ENCODE measurements at regions not wholly inside any gene's neighbourhood (a gene's known extent, or its start where the extent isn't known, plus 50 kb on each side); places are given as distances from the start of the nearest gene placed in this dataset.

DNA sequence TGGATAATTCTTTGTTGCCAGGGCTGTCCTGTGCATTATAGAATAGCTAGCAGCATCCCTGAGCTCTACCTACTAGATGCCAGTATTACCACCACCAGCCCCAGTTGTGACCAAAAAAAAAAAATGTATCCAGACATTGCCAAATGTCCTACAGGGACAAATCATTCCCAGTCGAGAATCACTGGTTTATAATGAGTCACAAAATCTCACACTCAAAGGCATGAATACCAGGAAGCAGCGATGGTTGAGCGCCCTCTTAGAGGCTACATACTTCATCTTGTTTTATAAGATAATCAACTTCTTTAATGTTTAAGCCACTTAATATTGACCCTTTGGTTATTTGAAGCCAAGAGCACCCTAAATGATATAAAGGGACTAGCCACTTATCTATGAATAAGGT is 297.3 kb downstream of the DHX15 start:
- DNase-seq (ENCODE audit: low read depth) = no peak

DNA sequence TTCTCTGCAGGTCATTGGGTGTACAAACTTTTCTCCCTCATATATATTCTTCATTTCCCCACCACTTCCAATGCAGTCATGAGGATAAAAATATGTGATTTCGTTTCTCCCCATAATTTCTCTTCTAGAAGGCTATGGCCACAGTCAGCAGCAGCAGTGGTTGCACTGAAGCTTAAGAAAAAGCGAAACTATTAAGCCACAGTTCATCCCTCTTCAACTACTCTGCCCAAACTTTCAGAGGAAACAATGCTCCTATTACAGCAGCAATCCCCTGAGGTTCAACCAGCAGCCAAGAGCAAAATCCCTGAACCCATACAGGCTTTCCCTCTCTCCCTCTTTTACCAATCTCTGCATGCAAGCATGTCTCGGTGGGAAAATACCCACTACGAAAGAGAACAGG is 298.6 kb downstream of the DHX15 start:
- DNase-seq (ENCODE audit: low read depth) = no peak

DNA sequence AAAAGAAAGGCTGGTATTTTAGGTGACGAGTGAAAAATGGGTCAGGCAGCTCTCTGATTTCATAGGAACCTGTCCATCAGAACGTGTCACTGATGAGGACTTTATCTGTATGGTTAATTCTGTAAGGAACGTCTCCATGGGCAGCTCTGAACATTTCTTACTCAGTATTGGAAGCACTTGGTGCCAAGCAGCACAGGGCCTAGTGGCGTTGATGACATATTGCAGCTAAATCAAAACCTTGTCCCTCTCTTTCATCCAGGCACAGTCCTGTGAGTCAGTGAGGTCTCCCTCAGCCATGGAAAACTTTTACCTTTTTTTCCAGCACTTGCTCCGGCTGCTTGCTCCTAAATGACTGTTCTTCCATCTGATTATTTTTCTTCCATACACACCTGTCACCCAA is 301.9 kb downstream of the DHX15 start:
- DNase-seq (ENCODE audit: low read depth) = no peak

DNA sequence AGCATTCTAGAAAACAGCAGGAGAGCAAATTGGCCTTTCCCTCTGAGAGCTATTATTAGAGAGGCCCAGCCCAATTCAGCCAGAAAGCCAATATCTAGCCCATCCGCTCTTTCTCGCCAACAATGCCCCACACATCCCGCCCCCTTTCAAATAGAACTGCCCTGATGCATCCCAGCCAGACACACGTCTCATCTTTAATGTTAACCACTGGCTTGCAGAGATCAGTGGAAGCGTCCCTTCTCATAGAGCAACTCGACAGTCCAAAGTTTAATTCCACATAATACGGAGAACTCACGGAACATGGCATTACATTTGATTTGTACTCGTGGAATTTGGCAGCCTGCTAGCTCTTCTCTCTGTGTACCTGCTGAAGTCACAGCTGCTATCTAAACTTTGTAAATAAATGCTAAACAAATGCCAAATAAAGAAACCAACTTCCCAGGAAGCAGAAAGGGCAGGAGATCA is 304.4 kb downstream of the DHX15 start:
- DNase-seq (ENCODE audit: low read depth) = no peak

DNA sequence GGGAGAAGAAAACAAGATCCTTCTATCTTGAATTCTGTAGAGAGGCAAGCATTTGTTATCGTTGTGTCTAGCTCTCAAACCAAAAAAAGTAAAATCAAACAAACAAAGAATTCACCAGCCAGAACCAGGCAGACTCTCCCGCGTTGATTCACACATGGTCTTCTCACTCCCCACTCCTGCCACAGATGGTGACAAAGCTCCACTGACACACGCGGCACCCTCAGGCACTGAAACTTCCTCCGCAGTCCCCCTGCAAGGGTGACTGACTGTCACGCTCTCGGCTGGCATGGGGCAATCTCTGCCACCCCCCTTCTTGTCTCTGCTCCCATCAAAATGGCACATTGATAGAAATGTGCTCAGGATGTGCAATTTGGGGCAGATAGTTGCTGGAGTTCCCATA is 304.9 kb downstream of the DHX15 start:
- DNase-seq (ENCODE audit: low read depth) = no peak

DNA sequence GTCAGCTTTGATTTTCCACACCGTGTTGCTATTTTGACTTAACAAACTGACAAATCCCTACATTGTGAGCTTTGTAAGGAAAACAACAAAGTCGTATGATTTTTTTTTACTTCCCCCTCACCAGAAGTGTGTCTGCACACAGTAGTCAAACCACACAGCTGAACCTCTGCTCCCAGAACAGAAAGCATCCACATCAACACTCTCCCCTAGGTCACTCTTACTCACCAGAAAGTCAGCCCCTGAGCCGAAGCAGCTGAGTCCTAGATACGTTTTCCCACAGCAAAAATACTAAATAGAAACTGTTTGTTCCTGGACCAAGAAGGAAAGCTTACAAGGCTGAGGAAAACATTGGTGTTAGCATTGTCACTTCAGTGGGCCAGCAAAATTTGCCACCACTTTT is 305.7 kb downstream of the DHX15 start:
- DNase-seq (ENCODE audit: low read depth) = peak; percentile 28

DNA sequence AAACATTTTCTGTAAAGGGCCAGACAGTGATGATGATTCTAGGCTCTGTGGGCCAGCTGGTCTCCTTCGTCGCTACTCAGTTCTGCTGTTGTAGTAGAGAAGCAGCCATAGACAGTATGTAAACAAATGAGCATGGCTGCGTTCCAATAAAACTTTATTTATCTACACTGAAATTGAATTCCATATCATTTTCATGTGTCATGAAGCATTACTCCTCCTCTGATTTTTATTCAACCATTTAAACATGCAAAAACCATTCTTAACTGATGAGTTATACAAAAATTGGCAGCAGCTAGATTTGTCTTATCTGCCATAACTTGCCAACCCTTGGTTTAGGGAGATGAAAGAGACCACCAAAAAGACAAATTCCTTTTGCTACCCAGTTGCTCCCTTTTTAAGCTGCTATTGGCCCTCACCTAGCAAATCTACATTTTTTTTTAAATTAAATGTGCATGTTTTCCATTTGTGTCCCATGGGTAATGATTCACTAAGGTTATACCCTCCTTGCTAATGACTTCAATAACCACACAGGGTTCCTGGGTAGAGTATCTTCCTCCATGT is 309.9 kb downstream of the DHX15 start:
- DNase-seq (ENCODE audit: low read depth) = peak; percentile 33

DNA sequence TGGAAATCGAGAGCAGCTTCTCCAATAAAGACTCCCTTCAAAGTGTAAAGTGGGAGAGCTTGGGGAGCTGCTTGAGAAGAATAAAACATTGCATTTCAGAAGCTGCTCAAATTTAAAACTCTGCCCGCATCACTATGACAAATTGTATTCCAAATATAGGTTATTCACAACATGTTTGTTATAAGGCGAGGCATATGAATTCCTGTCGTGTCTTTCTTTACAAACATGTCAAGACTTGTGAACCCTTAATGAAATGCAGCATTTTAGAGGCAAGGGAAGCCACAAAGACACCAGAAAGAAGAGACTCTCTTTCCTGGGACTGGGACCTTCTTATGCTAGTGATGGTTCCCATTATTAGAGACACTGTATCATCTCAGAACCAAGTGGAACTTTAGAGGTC is 311.2 kb downstream of the DHX15 start:
- no peak for DNase-seq (ENCODE audit: low read depth)

DNA sequence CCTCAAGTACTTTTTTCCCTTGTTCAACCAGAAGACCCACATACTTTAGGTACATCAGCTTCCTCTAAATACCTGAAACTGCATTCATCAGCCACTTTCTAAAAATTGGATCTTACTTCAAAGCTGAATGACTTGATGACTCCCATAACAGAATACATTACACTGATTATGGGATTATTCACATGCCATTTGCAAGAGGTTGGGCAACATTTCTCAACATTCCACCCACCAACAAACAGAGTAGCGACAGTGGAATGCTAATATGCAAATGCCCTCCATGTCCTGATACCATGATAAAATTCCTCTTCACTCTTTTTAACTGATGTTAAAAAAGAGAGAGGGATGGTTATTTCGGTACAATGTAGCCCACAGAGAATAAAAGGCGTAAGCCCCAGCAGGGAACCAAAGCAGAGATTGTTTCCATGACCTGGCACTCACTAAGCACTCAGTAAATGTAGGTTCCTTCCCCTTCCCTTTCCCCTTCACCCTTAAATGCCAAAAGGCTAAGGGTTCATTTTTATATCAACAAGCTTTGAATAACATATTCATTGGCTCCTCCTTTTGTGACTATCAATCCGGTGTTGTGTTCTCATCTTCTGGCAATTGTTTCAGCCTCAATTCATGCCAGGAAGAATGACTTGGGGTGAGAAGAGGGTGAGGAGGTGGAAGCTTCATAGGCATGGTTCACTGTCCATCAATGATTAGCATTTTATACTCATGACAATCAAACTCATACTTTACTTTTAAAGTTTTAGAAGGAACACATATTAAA is 317.2 kb downstream of the DHX15 start:
- peak; percentile 73 for DNase-seq (ENCODE audit: low read depth)

DNA sequence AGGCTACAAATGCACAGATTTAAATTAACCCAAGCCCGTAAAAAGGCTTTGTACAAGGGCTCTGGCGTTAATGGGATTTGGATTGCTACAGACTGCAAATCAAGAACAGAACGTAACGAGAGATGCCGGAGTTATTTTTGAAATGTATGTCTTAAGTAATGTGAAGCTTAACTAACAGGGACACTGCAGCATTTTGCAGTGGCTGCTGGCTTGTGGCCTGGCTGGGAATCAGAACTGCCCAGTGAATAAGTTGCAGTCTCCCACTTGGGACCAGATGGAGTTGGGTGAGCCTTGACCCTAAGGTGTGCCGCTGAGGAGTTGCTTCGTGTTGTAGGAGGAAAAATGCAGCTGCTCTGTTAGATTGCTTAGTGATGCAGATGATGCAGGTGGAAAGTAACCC is 318.4 kb downstream of the DHX15 start:
- no peak for DNase-seq (ENCODE audit: low read depth)

DNA sequence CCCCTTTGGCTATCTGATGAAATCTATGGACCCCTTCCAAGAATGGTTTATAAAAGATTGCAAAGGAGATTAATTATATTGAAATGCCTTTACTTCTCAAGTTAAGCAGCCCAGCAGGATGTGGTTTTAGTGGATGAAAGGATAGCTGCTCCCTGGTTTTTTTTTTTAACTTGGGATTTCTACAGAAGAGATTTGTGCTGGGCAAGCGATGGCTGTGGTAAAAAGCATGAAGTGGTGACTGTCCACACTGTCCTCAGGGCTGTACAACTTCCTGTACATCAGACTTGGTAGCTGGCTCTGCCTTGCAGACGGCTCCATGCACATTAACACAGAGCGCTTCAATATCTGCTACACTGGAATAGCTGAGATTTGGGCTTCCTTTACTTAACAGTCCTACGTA is 321.7 kb downstream of the DHX15 start:
- DNase-seq (ENCODE audit: low read depth) = peak; percentile 69

DNA sequence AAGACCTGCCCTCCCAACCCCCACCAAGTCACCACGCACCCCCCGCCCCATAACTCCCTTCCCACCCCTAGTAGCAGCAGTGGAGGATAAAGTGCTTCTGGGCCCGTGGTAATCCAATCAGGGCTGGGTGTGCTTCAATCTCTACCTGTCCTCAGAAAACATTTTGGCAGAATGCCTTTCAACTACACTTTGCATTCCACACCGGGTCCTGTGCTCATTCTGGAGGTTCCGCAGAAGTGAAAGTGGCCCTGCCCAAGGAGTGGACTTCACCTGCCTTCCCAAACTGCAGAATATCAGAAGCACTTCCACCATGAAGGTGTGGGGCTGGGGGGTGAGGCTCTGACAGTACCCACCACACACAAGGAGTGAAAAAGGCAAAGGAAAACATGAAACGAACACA is 322.3 kb downstream of the DHX15 start:
- DNase-seq (ENCODE audit: low read depth) = peak; percentile 17

DNA sequence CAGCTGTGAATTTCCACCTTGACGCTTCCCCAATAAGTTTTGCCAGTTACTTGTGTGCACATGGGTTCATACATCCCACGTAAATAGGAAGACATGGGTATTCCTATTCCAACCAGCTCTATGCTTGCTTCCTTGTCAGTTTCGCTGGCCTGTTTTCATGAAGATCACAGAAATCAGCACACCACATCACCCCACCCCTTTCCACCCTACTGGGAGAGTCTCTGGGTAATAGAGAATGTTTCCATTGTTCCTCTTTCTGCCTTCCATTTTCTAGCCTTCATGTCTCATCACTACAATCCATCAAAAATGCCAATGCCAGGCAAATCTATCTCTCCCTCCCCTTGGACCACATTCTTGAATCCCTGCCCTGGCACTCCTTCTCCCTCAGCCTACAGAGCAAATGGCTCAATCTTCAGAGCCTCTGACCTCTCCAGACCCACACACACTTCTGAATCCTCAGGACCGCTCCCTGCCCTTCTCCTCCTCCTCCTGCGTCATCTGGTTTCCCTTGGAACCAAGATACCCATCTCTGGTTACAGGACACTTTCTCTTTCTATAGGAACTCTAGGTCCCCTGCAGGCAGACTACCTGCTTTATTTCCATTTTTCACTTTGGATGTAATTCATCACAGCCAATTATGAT is 323.3 kb downstream of the DHX15 start:
- no peak for DNase-seq (ENCODE audit: low read depth)

DNA sequence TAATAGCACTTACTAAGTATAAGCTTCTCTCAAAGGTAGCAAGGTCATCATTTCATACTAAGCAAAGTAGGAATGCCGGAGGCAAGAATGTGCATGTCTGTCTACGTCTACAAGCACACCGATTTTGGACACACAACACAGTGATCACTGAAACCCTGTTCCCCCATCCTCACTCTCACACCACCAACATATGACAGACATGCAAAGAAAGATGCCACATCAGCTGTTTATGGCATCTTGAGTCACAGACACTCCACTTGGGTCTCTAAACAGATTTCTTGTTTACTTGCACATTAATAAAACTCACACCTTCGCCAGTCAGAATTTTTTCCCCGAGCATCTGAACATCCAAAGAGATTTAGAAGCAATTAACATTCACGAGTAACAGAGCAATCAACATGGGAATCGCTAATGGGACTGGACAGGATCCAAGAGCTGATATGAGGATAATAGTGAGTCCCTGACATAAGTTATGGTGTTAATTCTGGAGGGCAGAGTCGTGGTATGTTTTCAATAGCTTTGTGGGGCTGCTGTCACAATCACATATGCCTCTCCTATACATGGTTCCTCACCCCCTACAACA is 324.1 kb downstream of the DHX15 start:
- DNase-seq (ENCODE audit: low read depth) = no peak

DNA sequence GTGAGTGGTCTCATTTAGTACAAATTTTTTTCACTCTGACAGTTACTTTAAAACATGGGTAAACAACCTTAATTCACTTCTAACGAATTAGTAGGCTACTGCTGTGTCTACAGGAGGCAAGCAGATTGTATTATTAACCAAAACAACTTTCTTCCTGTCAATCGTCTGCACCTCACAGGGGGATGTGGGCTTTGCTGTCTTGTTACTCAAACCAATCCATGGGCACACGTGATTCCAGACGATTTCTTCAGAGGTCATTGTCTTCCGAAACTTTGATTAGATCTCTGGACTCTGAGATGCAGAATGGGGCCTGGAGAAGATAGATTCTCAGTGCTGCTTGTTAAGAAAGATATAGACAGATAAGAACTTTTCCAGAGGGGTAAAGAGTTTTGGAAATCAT is 327.8 kb downstream of the DHX15 start:
- no peak for DNase-seq (ENCODE audit: low read depth)

DNA sequence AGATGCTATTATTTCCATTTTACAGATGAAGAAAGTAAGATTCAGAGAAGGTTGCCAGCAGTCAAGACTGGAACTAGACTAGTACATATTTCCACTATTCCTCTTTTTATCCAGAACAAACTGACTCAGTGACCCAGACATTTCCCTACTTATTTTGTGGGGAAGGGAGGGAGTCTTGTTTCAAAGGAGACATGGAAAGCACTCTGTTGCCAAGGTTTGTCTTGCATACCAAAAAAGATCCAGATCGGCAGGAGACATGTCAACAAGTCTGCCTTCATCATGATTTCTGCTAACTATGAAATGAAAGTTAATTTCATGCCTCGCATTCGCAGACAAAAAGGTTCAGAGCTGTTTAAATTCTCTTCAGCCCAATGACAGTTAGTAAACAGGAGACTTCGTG is 328.3 kb downstream of the DHX15 start:
- no peak for DNase-seq (ENCODE audit: low read depth)

DNA sequence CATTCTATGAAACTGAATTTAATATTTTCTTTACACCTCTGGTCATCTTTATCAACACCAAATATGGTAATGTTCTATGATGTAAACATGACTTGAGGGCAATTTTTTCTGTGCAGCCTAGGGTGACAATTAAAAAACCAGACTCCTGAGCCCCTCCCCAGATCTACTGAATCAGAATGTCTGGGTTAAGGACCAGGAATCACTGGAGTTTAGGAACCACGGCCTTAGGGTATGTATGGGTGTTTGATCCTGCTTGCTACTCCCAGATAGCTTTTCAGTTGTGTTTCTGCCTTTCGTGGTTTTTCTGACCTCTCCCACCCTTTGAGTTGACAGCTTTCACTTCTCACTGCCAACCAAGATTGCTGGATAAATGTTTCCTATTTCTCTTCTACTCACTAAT is 332.2 kb downstream of the DHX15 start:
- DNase-seq (ENCODE audit: low read depth) = peak; percentile 4

DNA sequence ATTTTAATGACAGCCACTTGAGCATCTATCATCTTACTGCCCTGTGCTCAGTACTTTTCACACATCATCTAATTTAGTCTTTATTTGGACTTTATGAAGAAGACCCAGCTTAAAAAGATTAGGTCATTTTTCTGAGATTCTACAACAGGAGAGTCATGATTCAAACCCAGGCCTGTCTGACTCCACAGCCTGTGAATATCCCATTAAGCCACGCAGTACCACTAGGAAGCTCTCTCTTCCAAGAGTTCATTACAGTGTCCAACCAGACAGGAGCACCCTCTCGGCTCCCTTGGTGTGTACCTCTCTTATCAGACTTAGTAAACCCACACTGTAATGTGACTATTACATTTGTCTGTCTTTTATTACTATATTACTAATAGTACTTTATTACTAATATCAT is 332.8 kb downstream of the DHX15 start:
- no peak for DNase-seq (ENCODE audit: low read depth)

DNA sequence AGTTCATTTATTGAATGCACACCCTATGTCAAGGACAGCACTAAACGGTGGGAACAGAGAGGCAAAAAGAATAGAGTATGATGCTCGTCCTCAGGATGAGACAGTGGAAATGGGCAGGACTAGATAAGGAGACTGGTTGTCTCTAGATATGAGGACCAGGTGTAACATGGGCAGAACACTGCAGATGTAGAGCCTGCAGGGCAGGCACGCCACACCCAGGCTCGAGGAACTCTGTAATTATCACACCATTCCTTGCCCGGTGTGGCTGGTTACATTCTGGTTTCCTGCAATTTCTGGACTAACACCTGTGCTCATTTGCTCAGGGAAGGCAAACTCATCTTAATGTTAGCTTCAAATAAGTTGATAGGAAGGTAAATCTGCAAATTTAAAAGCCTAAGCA is 334.4 kb downstream of the DHX15 start:
- DNase-seq (ENCODE audit: low read depth) = no peak

DNA sequence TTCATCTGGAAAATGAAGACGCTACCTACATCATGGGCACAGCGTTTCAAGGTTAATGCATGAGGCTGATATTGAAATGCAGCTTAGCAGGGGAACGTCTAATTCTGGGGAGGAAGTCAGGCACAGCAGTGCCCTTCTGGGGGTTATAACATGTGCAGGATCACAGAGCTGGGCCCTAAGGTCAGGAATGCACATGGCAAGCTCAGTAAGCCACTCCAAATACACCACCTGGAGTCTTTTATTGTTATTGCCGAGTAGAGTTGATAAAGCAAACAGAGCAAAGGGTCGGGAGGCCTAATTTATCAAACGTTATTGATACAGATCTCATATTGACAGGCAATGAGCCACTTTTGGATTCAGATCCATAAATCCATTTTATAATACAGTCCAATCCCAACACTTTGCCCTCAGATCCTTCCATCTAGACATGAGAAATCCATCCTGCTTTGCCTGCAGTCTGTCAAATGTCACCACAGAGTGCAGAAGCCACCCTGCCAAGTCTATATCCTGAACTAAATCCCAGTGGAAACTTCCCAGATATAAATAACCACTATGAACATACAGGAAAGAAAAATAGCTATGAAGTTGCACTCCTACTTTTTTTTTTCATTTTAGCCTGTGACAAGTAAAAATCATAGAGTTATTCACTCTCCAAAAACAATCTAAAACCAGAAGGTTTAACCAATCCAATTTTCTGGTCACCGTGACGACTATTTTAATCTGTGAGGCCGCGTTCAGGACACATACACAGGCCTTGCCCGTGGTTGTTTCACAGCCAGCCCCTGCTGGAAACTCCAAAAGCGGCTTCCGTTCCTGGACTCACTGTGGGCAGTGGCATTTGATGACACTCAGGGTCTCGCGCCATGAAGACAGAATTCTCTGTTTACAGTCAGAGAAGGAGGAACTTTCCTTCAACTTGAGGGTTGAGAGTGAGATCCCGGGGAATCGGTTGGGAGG is 335.4 kb downstream of the DHX15 start:
- DNase-seq (ENCODE audit: low read depth) = no peak

DNA sequence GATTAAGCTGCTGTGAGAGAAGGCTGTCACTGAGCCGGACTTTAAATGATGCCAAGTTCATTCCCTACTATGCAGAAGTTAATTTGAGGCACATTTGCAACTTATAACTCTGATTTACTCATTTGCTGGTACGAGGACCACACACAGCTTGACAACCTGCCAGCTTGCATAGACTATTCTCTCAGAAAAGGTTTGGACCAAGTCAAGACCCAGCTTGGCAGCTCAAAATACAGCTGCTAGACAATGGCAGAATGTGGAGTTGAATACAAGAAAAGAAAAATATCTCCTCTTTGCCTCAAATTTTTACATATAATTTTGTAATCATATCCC is 338.9 kb downstream of the DHX15 start:
- DNase-seq (ENCODE audit: low read depth) = no peak

All from M059J (cell line).